ENCODE measurements at regions not wholly inside any gene's neighbourhood (a gene's known extent, or its start where the extent isn't known, plus 50 kb on each side); places are given as distances from the start of the nearest gene placed in this dataset.

DNA sequence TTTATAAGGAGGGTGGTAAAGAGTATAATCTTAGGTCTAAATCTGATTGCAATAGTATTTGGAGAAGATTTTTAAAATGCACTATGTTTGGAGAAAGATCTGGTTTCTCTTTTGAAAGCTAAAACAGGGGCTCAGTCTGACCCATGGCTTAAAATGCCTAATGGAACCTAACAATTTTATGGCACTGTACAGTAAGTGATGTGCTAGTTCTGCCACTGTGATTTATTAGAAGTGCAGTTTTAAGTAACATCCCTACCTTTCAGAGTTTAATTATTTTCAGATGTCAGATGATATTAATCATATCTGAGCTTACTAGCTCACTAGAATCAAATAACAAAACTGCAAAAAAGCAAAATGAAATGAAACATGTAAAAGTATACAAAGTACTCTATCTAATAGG is 514.7 kb upstream of the KCND2 start:
- Histone ChIP-seq H3K27me3 (ENCODE audit: insufficient read depth, poor library complexity, severe bottlenecking) (no peaks in the 10 kb centered on the region), H3K27ac (replicated peaks) (no peak overlapping the region), H3K4me3 (replicated peaks; ENCODE audit: insufficient read depth, low read length) (no peak overlapping the region)
- no peak for DNase-seq (ENCODE audit: low read depth in 1 of 2, low spot score in 1 of 2)
- no peak for TF ChIP-seq GABPA (IDR thresholded peaks at IDR 0.05; ENCODE audit: low read depth)
- no peak for TF ChIP-seq POLR2AphosphoS5 (IDR thresholded peaks at IDR 0.05; ENCODE audit: low read depth)
- no peak for TF ChIP-seq SPI1 (IDR thresholded peaks at IDR 0.05; ENCODE audit: borderline replicate concordance, low read depth)
- TF ChIP-seq, protein P1, sequence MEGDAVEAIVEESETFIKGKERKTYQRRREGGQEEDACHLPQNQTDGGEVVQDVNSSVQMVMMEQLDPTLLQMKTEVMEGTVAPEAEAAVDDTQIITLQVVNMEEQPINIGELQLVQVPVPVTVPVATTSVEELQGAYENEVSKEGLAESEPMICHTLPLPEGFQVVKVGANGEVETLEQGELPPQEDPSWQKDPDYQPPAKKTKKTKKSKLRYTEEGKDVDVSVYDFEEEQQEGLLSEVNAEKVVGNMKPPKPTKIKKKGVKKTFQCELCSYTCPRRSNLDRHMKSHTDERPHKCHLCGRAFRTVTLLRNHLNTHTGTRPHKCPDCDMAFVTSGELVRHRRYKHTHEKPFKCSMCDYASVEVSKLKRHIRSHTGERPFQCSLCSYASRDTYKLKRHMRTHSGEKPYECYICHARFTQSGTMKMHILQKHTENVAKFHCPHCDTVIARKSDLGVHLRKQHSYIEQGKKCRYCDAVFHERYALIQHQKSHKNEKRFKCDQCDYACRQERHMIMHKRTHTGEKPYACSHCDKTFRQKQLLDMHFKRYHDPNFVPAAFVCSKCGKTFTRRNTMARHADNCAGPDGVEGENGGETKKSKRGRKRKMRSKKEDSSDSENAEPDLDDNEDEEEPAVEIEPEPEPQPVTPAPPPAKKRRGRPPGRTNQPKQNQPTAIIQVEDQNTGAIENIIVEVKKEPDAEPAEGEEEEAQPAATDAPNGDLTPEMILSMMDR (IDR thresholded peaks at IDR 0.05; ENCODE audit: insufficient read depth, low read length) = no peak
- TF ChIP-seq, protein P2, sequence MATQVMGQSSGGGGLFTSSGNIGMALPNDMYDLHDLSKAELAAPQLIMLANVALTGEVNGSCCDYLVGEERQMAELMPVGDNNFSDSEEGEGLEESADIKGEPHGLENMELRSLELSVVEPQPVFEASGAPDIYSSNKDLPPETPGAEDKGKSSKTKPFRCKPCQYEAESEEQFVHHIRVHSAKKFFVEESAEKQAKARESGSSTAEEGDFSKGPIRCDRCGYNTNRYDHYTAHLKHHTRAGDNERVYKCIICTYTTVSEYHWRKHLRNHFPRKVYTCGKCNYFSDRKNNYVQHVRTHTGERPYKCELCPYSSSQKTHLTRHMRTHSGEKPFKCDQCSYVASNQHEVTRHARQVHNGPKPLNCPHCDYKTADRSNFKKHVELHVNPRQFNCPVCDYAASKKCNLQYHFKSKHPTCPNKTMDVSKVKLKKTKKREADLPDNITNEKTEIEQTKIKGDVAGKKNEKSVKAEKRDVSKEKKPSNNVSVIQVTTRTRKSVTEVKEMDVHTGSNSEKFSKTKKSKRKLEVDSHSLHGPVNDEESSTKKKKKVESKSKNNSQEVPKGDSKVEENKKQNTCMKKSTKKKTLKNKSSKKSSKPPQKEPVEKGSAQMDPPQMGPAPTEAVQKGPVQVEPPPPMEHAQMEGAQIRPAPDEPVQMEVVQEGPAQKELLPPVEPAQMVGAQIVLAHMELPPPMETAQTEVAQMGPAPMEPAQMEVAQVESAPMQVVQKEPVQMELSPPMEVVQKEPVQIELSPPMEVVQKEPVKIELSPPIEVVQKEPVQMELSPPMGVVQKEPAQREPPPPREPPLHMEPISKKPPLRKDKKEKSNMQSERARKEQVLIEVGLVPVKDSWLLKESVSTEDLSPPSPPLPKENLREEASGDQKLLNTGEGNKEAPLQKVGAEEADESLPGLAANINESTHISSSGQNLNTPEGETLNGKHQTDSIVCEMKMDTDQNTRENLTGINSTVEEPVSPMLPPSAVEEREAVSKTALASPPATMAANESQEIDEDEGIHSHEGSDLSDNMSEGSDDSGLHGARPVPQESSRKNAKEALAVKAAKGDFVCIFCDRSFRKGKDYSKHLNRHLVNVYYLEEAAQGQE (IDR thresholded peaks at IDR 0.05; ENCODE audit: insufficient replicate concordance, low read depth) = no peak

DNA sequence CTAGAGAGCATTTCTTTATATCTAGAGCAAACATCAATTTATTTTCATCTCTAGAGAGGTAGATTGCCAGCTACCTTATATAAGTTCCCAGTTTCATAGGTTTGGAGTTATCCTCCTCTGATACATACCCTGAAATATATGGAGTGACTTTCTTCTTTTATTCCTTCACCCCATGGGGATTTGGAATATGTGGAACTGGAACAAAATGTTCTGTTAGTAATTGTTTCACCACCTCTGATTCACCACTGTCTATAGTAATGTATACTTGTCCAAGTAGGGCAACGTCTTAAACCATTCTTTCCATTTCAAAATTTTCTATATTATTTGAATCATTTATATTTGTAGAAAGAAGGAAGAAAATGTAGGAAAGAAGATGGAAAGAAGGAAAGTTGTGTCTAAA is 511.2 kb upstream of the KCND2 start:
- Histone ChIP-seq H3K4me3 (replicated peaks; ENCODE audit: insufficient read depth, low read length) (no peak overlapping the region), H3K27ac (replicated peaks) (no peak overlapping the region), H3K27me3 (ENCODE audit: insufficient read depth, poor library complexity, severe bottlenecking) (no peaks in the 10 kb centered on the region)
- TF ChIP-seq SPI1 (IDR thresholded peaks at IDR 0.05; ENCODE audit: borderline replicate concordance, low read depth) (no peak), POLR2AphosphoS5 (IDR thresholded peaks at IDR 0.05; ENCODE audit: low read depth) (no peak), GABPA (IDR thresholded peaks at IDR 0.05; ENCODE audit: low read depth) (no peak)
- TF ChIP-seq, protein P2 (IDR thresholded peaks at IDR 0.05; ENCODE audit: insufficient replicate concordance, low read depth) = no peak
- TF ChIP-seq, protein P1 (IDR thresholded peaks at IDR 0.05; ENCODE audit: insufficient read depth, low read length) = no peak
- no peak for DNase-seq (ENCODE audit: low read depth in 1 of 2, low spot score in 1 of 2)

DNA sequence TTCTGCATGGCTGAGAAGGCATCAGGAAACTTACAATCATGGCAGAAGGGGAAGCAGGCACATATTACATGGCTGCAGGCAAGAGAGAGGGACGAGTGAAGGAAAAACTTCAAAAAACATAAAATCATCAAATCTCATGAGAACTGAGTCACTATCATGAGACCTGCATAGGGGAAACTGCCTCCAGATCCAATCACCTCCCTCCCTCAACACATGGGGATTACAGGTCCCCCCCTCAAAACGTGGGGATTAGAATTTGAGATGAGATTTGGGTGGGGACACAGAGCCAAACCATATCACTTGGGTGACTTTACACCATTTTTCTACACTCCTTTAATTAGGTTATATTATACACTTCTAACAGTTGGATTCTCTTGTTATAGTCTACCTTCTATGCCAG is 490.7 kb upstream of the KCND2 start:
- DNase-seq (ENCODE audit: low read depth in 1 of 2, low spot score in 1 of 2) = no peak
- Histone ChIP-seq H3K27ac (replicated peaks) (no peak overlapping the region), H3K27me3 (ENCODE audit: insufficient read depth, poor library complexity, severe bottlenecking) (no peaks in the 10 kb centered on the region), H3K4me3 (replicated peaks; ENCODE audit: insufficient read depth, low read length) (no peak overlapping the region)
- TF ChIP-seq, protein P2 (IDR thresholded peaks at IDR 0.05; ENCODE audit: insufficient replicate concordance, low read depth) = no peak
- no peak for TF ChIP-seq POLR2AphosphoS5 (IDR thresholded peaks at IDR 0.05; ENCODE audit: low read depth)
- TF ChIP-seq, protein P1 (IDR thresholded peaks at IDR 0.05; ENCODE audit: insufficient read depth, low read length) = no peak
- no peak for TF ChIP-seq GABPA (IDR thresholded peaks at IDR 0.05; ENCODE audit: low read depth)
- TF ChIP-seq SPI1 (IDR thresholded peaks at IDR 0.05; ENCODE audit: borderline replicate concordance, low read depth) = no peak
